DND-41 (cell line): ENCODE measurements at regions not wholly inside any gene's neighbourhood (a gene's known extent, or its start where the extent isn't known, plus 50 kb on each side); places are given as distances from the start of the nearest gene placed in this dataset.

Experiments
- ATAC-seq: fragments of 200-7000 bp; cut with Tn5 transposase; 3 replicates; pipeline ENCODE4 v1.9.1; 2021; ENCODE audit warnings: low read depth; ENCODE audit not compliant: insufficient read depth
- DNase-seq: peaks from one replicate; pipeline ENCODE4 v3.0.0-alpha.2; 2020
- H2AFZ ChIP-seq: 2 replicates; pipeline ENCODE4 v1.6.0; 2012; ENCODE audit warnings: low read depth, low read length
- H3K27ac ChIP-seq: 2 replicates; pipeline ENCODE4 v1.5.1; 2012; ENCODE audit warnings: low read length, inconsistent platforms
- H3K27me3 ChIP-seq: fragments of 200-600 bp; sonication (generic); 2 replicates; pipeline ENCODE4 v1.6.0; 2012; ENCODE audit warnings: low read length, mild to moderate bottlenecking, inconsistent platforms; ENCODE audit not compliant: insufficient read depth, poor library complexity
- H3K36me3 ChIP-seq: 2 replicates; pipeline ENCODE4 v1.5.1; 2012; ENCODE audit warnings: low read length, inconsistent platforms; ENCODE audit not compliant: insufficient read depth
- H3K4me1 ChIP-seq: 2 replicates; pipeline ENCODE4 v1.5.1; 2012; ENCODE audit warnings: mild to moderate bottlenecking, low read length; ENCODE audit not compliant: insufficient read depth
- H3K4me2 ChIP-seq: 2 replicates; pipeline ENCODE4 v1.6.0; 2012; ENCODE audit warnings: mild to moderate bottlenecking, moderate library complexity, low read length, inconsistent platforms; ENCODE audit not compliant: insufficient read depth
- H3K4me3 ChIP-seq, 2 experiments: fragments of 200-600 bp in 1 of 2; shearing (Covaris generic) in 1 of 2; 2 replicates each; pipeline ENCODE4 v1.5.1; 2012 to 2016; ENCODE audit warnings: inconsistent platforms in 2 of 2, low read length in 2 of 2, mild to moderate bottlenecking in 2 of 2, low read depth in 1 of 2, moderate library complexity in 1 of 2
- H3K79me2 ChIP-seq: 2 replicates; pipeline ENCODE4 v1.6.0; 2012; ENCODE audit warnings: low read length, inconsistent platforms; ENCODE audit not compliant: insufficient read depth
- H3K9ac ChIP-seq: 2 replicates; pipeline ENCODE4 v1.6.0; 2012; ENCODE audit warnings: low read depth, mild to moderate bottlenecking, inconsistent platforms, low read length, moderate library complexity
- H3K9me3 ChIP-seq: 2 replicates; pipeline ENCODE4 v1.5.1; 2012; ENCODE audit warnings: low read length, moderate library complexity, mild to moderate bottlenecking, inconsistent platforms; ENCODE audit not compliant: insufficient read depth, severe bottlenecking
- H4K20me1 ChIP-seq: 2 replicates; pipeline ENCODE4 v1.6.0; 2012; ENCODE audit warnings: low read length; ENCODE audit not compliant: insufficient read depth
- EZH2 ChIP-seq: IDR thresholded peaks from 3 replicates; pipeline ENCODE4 v1.6.1; 2012; ENCODE audit warnings: borderline replicate concordance, low read depth, mild to moderate bottlenecking, moderate library complexity, low read length, inconsistent platforms; ENCODE audit not compliant: severe bottlenecking
- TF ChIP-seq, protein P1 (sequence below): IDR thresholded peaks from 2 replicates; pipeline ENCODE4 v1.5.1; 2012; ENCODE audit warnings: borderline replicate concordance, low read length, moderate library complexity, mild to moderate bottlenecking; ENCODE audit not compliant: poor library complexity, severe bottlenecking; ENCODE audit errors: extremely low read depth

DNA sequence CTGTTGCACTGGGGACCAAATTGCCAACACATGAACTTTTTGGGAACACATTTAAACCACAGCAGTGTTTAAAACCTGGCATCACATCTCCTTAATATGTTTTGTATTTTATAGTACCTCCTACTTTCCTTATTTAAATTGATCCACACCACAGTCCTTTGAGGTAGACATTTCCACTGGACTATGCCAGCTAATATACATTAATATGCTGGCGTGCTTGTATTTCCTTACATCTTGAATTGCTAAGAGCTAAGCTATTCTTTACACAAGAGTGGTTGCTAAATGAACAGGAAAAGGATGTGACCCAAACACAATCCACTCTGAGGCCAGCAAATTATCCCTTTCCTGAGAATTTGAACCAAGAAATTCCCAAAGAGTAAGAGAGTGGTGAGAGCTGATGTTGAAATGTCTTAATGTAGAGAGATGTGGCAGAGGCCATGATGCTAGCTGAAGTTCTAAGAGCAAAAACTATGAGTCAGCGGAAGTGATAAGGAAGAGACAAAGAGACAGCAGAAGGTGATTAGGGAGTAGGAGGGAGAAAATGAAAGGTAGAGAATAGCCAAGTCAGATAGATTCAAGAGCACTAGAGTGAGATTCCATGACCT is 131.2 kb downstream of the CD47 start:
- no peak for ATAC-seq
- H2AFZ ChIP-seq, result no peak overlapping the region
- TF ChIP-seq, protein P1, sequence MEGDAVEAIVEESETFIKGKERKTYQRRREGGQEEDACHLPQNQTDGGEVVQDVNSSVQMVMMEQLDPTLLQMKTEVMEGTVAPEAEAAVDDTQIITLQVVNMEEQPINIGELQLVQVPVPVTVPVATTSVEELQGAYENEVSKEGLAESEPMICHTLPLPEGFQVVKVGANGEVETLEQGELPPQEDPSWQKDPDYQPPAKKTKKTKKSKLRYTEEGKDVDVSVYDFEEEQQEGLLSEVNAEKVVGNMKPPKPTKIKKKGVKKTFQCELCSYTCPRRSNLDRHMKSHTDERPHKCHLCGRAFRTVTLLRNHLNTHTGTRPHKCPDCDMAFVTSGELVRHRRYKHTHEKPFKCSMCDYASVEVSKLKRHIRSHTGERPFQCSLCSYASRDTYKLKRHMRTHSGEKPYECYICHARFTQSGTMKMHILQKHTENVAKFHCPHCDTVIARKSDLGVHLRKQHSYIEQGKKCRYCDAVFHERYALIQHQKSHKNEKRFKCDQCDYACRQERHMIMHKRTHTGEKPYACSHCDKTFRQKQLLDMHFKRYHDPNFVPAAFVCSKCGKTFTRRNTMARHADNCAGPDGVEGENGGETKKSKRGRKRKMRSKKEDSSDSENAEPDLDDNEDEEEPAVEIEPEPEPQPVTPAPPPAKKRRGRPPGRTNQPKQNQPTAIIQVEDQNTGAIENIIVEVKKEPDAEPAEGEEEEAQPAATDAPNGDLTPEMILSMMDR, result no peak
- TF ChIP-seq EZH2, result no peak
- no peaks in the 10 kb centered on the region for H3K27me3 ChIP-seq
- no peaks in the 10 kb centered on the region for H3K79me2 ChIP-seq
- DNase-seq, result no peak
- no peaks in the 10 kb centered on the region for H3K9me3 ChIP-seq
- H3K4me2 ChIP-seq, result no peak overlapping the region
- H3K9ac ChIP-seq, result no peak overlapping the region
- no peak overlapping the region for H3K4me3 ChIP-seq
- H3K4me1 ChIP-seq, result peaks cover 12% of the 10 kb centered on the region
- no peaks in the 10 kb centered on the region for H4K20me1 ChIP-seq
- no peak overlapping the region for H3K27ac ChIP-seq
- H3K36me3 ChIP-seq, result no peaks in the 10 kb centered on the region

DNA sequence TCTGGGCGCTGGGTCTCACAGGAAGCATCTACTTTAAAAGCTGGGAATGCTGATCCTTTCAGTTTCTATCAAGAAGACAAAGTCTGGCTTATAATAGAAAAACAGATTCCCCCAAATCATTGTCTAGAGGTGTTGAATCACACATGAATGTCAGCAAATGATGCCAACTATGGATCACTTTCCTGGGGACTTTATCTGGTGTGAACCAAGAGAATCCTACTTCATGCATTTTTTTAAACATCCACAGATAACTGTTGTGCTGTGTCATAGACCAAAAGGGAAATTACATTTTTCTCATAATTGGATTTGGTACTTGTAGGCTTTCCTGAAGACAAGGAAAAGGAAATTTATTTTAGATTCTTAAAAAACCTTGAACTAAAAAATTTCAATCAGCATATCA is 132.7 kb downstream of the CD47 start:
- Histone ChIP-seq H3K36me3 (no peaks in the 10 kb centered on the region), H3K4me3 (no peak overlapping the region), H3K4me1 (peaks cover 27% of the 10 kb centered on the region), H2AFZ (no peak overlapping the region), H3K27me3 (no peaks in the 10 kb centered on the region), H3K79me2 (no peaks in the 10 kb centered on the region), H4K20me1 (no peaks in the 10 kb centered on the region), H3K9ac (no peak overlapping the region), H3K4me2 (no peak overlapping the region), H3K9me3 (no peaks in the 10 kb centered on the region), H3K27ac (no peak overlapping the region)
- TF ChIP-seq, protein P1, result no peak
- no peak for TF ChIP-seq EZH2
- ATAC-seq (no peak), DNase-seq (no peak)

GRCh38 chr3:107956991-107957900 is 133.6 kb downstream of the CD47 start:
- H3K9ac ChIP-seq, result no peak overlapping the region

More at GRCh38 chr3:107956991-107957900, 133.6 kb downstream of the CD47 start:
- Histone ChIP-seq H3K27ac (no peak overlapping the region), H2AFZ (no peak overlapping the region), H3K27me3 (no peaks in the 10 kb centered on the region), H4K20me1 (no peaks in the 10 kb centered on the region), H3K9me3 (no peaks in the 10 kb centered on the region), H3K4me2 (no peak overlapping the region), H3K4me3 (no peak overlapping the region), H3K36me3 (no peaks in the 10 kb centered on the region), H3K79me2 (no peaks in the 10 kb centered on the region), H3K4me1 (peaks cover 29% of the 10 kb centered on the region)
- ATAC-seq (no peak), DNase-seq (no peak)
- TF ChIP-seq, protein P1, result no peak
- TF ChIP-seq EZH2, result no peak
